Activated B cell treated with CpG ODN at 0.5 μM for 24 hours (primary cell): ENCODE measurements at regions not wholly inside any gene's neighbourhood (a gene's known extent, or its start where the extent isn't known, plus 50 kb on each side); places are given as distances from the start of the nearest gene placed in this dataset.
A peak's percentile ranks its signal among the peaks of the same experiment; 100 is the strongest.

Experiments
- ATAC-seq: fragments of 200-7000 bp; cut with Tn5 transposase; one replicate; pipeline ENCODE4 v1.10.0; 2021; ENCODE audit warnings: low read depth, mild to moderate bottlenecking, moderate library complexity
- CTCF ChIA-PET: fragments of 350-600 bp; sonication (Branson Sonifier 250); formaldehyde crosslinking; loops from one replicate; lab custom pipeline; 2021; ENCODE audit warnings: antibody characterized with exemption; lab: Charles Lee
- POLR2A ChIA-PET: fragments of 350-600 bp; sonication (Branson Sonifier 250); formaldehyde crosslinking; loops from one replicate; lab custom pipeline; 2021; ENCODE audit warnings: antibody characterized with exemption; lab: Charles Lee
- DNase-seq: peaks from one replicate; pipeline ENCODE4 v3.0.0; 2022
- H3K27ac Mint-ChIP-seq: one replicate; pipeline ENCODE4 v1.8.0; 2020; ENCODE audit warnings: mixed read lengths
- H3K27me3 Mint-ChIP-seq: one replicate; pipeline ENCODE4 v1.8.0; 2021; ENCODE audit warnings: mixed read lengths
- H3K36me3 Mint-ChIP-seq: one replicate; pipeline ENCODE4 v1.8.0; 2021; ENCODE audit warnings: low read depth, mixed read lengths
- H3K4me1 Mint-ChIP-seq: one replicate; pipeline ENCODE4 v1.8.0; 2021; ENCODE audit warnings: mixed read lengths
- H3K4me3 Mint-ChIP-seq: one replicate; pipeline ENCODE4 v1.8.0; 2020; ENCODE audit warnings: mild to moderate bottlenecking, mixed read lengths
- H3K9me3 Mint-ChIP-seq: one replicate; pipeline ENCODE4 v1.8.0; 2020; ENCODE audit warnings: mixed read lengths
- CTCF ChIP-seq: fragments of 200-600 bp; IDR thresholded peaks from one replicate; pipeline ENCODE4 v1.8.0; 2022; ENCODE audit warnings: antibody characterized with exemption, mild to moderate bottlenecking
- intact Hi-C: fragments of 100-400 bp; cut with micrococcal nuclease; formaldehyde crosslinking; loops from one replicate; pipeline ENCODE4 v1.15.1; 2024

DNA sequence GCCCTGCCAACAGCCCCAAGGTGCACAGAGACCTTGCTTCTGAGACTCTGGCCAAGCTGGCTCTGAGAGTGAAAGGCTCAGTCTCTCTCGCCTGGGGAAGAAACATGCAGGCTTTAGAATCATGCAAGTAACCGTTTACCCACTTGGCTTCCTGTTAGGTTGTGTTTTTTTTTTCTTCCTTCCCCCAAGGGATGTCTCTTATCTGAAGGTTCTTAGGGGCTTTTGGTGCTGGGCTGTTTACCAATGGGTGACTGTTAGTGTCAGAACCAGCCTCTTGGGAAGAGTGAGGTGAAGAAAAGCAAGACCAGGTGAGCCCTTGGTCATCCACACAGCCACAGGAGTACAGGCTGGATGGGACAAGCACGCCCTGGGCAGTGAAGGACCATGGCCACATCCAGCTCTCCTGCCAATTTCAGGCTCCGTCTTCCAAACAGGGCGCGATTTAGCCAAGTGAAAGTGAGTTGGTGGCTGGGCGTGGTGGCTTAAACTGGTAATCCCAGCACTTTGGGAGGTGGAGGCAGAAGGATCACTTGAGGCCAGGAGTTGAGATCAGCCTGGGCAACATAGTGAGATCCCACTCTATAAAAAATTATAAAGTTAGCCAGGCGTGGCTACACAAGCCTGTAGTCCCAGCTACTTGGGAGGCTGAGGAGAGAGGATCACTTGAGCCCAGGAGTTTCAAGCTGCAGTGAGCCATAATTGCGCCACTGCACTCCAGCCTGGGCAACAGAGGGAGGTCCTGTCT, 76.3 kb upstream of the CUX1 start:
- DNase-seq: no peak
- ChIA-PET POLR2A (interaction anchor here (0.5 kb wide), 1 partner anchor 543 kb away, joined by 3 read pairs; no protein-coding TSS in a partner anchor), CTCF (no interaction called here)
- H3K36me3 Mint-ChIP-seq: no peaks in the 10 kb centered on the region
- intact Hi-C loops: loop anchor here (5.0 to 10.0 kb wide), 2 partner anchors 54 to 654 kb away; partner anchors contain the start of gene PRKRIP1
- peak; percentile 70 for ATAC-seq
- TF ChIP-seq CTCF: no peak
- peaks cover 44% of the 10 kb centered on the region for H3K4me1 Mint-ChIP-seq
- H3K4me3 Mint-ChIP-seq: peak overlapping the region; percentile 62
- H3K27ac Mint-ChIP-seq: peak overlapping the region; percentile 32
- no peaks in the 10 kb centered on the region for H3K9me3 Mint-ChIP-seq
- H3K27me3 Mint-ChIP-seq: no peaks in the 10 kb centered on the region

DNA sequence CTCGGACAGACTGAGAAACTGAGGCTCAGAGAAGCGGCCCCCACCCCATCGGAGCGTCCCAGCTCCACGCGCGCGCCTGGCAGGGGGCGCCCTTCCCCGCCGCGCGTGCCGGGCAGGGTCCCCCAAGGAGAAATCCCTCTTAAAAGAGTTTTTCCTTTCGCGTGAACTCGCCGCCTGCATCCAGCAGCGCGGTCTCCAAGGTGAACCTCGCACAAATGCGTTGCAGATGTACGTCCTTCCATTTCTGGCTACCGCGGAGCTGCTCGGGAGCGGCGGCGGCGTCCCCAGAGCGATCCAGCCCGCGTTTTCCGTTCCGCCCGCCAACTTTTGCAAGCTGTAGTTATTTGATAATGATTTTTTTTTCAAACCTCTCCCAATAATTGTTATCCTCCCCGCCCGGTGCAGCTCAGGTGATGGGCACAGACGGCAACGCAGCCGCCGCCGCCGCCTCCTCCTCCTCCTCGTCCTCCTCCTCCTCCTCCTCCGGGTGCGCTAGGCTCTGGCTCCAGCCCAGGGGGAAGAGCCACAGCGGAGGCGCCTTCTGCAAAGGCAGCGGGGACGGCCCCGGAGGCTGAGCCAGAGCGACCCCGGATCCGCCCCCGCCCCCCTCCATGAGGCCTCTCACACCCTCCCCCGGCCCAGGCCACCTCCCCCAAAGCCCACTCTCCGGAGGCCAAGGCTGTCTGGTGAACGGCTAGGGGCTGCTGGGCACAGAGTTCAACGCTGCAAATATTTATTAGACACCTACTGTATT, 74.0 kb upstream of the CUX1 start:
- no peak overlapping the region for H3K27ac Mint-ChIP-seq
- H3K9me3 Mint-ChIP-seq: no peaks in the 10 kb centered on the region
- ChIA-PET CTCF (interaction anchor here (0.7 to 1.9 kb wide), 11 partner anchors 9 to 493 kb away, joined by 3 to 19 read pairs (median 3); no protein-coding TSS in a partner anchor), POLR2A (interaction anchor here (0.6 to 1.8 kb wide), 5 partner anchors 57 to 689 kb away, joined by 3 to 8 read pairs (median 3); partner anchors contain the start of genes CUX1 and PRKRIP1)
- H3K4me1 Mint-ChIP-seq: peaks cover 52% of the 10 kb centered on the region
- peak overlapping the region; percentile 82 for H3K4me3 Mint-ChIP-seq
- no peak for TF ChIP-seq CTCF
- H3K36me3 Mint-ChIP-seq: no peaks in the 10 kb centered on the region
- DNase-seq (peak; percentile 53), ATAC-seq (peak; percentile 63)
- no peaks in the 10 kb centered on the region for H3K27me3 Mint-ChIP-seq
- intact Hi-C loops: loop anchor here (1.0 to 10.0 kb wide), 4 partner anchors 56 to 651 kb away; partner anchors contain the start of gene PRKRIP1

GRCh38 chr7:101743995-101744360, 73.4 kb upstream of the CUX1 start:
- H3K4me3 Mint-ChIP-seq: peak overlapping the region; percentile 82
- no peaks in the 10 kb centered on the region for H3K27me3 Mint-ChIP-seq
- no peak for DNase-seq
- no peak overlapping the region for H3K27ac Mint-ChIP-seq
- TF ChIP-seq CTCF: no peak
- POLR2A ChIA-PET: interaction anchor here (0.9 to 1.8 kb wide), 4 partner anchors 58 to 652 kb away, joined by 3 to 8 read pairs (median 4); partner anchors contain the start of genes CUX1 and PRKRIP1
- intact Hi-C loops: loop anchor here (1.0 to 10.0 kb wide), 4 partner anchors 57 to 651 kb away; partner anchors contain the start of gene PRKRIP1
- CTCF ChIA-PET: interaction anchor here (0.7 to 1.9 kb wide), 10 partner anchors 9 to 492 kb away, joined by 3 to 19 read pairs (median 4); no protein-coding TSS in a partner anchor
- H3K36me3 Mint-ChIP-seq: no peaks in the 10 kb centered on the region
- H3K9me3 Mint-ChIP-seq: no peaks in the 10 kb centered on the region
- no peak for ATAC-seq
- peaks cover 52% of the 10 kb centered on the region for H3K4me1 Mint-ChIP-seq

DNA sequence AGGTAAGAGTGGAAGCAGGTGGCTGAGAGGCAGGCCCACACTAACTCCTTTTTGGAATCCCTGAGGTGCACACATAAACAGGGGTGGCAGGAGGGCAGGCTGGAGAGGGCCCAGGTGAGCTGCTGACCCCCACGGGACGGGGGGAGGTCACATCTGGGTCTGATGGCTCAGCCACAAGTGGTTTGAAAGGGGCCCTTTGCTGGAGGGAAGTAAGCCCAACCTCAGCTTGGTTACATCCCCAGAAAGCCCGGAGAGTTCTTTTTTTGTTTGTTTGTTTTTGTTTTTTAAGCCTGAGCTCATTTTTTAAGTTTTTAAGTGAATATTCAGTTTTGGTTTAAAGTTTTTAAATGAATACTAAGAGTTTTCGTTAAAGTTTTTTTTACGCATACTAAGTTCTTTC, 72.8 kb upstream of the CUX1 start:
- ChIA-PET POLR2A (interaction anchor here (0.6 to 1.8 kb wide), 4 partner anchors 15 to 349 kb away, joined by 3 to 12 read pairs (median 6); no protein-coding TSS in a partner anchor), CTCF (interaction anchor here (0.8 to 1.9 kb wide), 3 partner anchors 9 to 113 kb away, joined by 3 to 19 read pairs (median 3); no protein-coding TSS in a partner anchor)
- Mint-ChIP-seq H3K36me3 (no peaks in the 10 kb centered on the region), H3K9me3 (no peaks in the 10 kb centered on the region), H3K27ac (no peak overlapping the region), H3K4me1 (peaks cover 46% of the 10 kb centered on the region), H3K27me3 (no peaks in the 10 kb centered on the region), H3K4me3 (no peak overlapping the region)
- DNase-seq (no peak), ATAC-seq (no peak)
- intact Hi-C loops: loop anchor here (5.0 to 10.0 kb wide), 2 partner anchors 57 to 650 kb away; partner anchors contain the start of gene PRKRIP1
- no peak for TF ChIP-seq CTCF
